ENCODE measurements at regions not wholly inside any gene's neighbourhood (a gene's known extent, or its start where the extent isn't known, plus 50 kb on each side); places are given as distances from the start of the nearest gene placed in this dataset.

- DNase-seq (ENCODE audit: low read depth, low spot score): no peak
- no peak for TF ChIP-seq CTCF (IDR thresholded peaks at IDR 0.05; ENCODE audit: low read depth, low read length)
- H3K4me3 ChIP-seq (ENCODE audit: low read depth, low read length): no peak overlapping the region
- in situ Hi-C loops (cut with HindIII; ENCODE audit: low sequenced_read_pairs): no loop called here
Measured at GRCh38 chr20:12894089-12894488, 114.7 kb upstream of the SPTLC3 start.

GRCh38 chr20:12896180-12896579, 112.6 kb upstream of the SPTLC3 start:
- DNase-seq (ENCODE audit: low read depth, low spot score): no peak
- TF ChIP-seq CTCF (IDR thresholded peaks at IDR 0.05; ENCODE audit: low read depth, low read length): no peak
- in situ Hi-C loops (cut with HindIII; ENCODE audit: low sequenced_read_pairs): no loop called here
- H3K4me3 ChIP-seq (ENCODE audit: low read depth, low read length): no peak overlapping the region

GRCh38 chr20:12902992-12903391, 105.8 kb upstream of the SPTLC3 start:
- no peak for TF ChIP-seq CTCF (IDR thresholded peaks at IDR 0.05; ENCODE audit: low read depth, low read length)
- in situ Hi-C loops (cut with HindIII; ENCODE audit: low sequenced_read_pairs): no loop called here
- no peak overlapping the region for H3K4me3 ChIP-seq (ENCODE audit: low read depth, low read length)
- DNase-seq (ENCODE audit: low read depth, low spot score): no peak

- no peak for TF ChIP-seq CTCF (IDR thresholded peaks at IDR 0.05; ENCODE audit: low read depth, low read length)
- in situ Hi-C loops (cut with HindIII; ENCODE audit: low sequenced_read_pairs): no loop called here
- H3K4me3 ChIP-seq (ENCODE audit: low read depth, low read length): no peak overlapping the region
- DNase-seq (ENCODE audit: low read depth, low spot score): no peak
Measured at GRCh38 chr20:12906361-12906760, 102.4 kb upstream of the SPTLC3 start.

- no peak overlapping the region for H3K4me3 ChIP-seq (ENCODE audit: low read depth, low read length)
- in situ Hi-C loops (cut with HindIII; ENCODE audit: low sequenced_read_pairs): no loop called here
- no peak for TF ChIP-seq CTCF (IDR thresholded peaks at IDR 0.05; ENCODE audit: low read depth, low read length)
- no peak for DNase-seq (ENCODE audit: low read depth, low spot score)
Measured at GRCh38 chr20:12911372-12911771, 97.4 kb upstream of the SPTLC3 start.

GRCh38 chr20:12913781-12914443, 94.9 kb upstream of the SPTLC3 start:
- no peak for TF ChIP-seq CTCF (IDR thresholded peaks at IDR 0.05; ENCODE audit: low read depth, low read length)
- no peak overlapping the region for H3K4me3 ChIP-seq (ENCODE audit: low read depth, low read length)
- no peak for DNase-seq (ENCODE audit: low read depth, low spot score)
- in situ Hi-C loops (cut with HindIII; ENCODE audit: low sequenced_read_pairs): no loop called here
